Coronary artery (tissue), 2 donors: ENCODE measurements at regions not wholly inside any gene's neighbourhood (a gene's known extent, or its start where the extent isn't known, plus 50 kb on each side); places are given as distances from the start of the nearest gene placed in this dataset.

Experiments used
- DNase-seq: peaks from one replicate; pipeline ENCODE4 v3.0.0-alpha.2; 2017; ENCODE audit warnings: low spot score
- H3K27ac ChIP-seq, 2 donors: fragments of 200-600 bp; sonication (generic); one replicate each; pipeline ENCODE4 v1.5.1; 2016 to 2019
- H3K4me3 ChIP-seq: fragments of 200-600 bp; sonication (generic); 2 replicates; pipeline ENCODE4 v1.5.1; 2016; ENCODE audit warnings: mild to moderate bottlenecking, moderate library complexity
- CTCF ChIP-seq: fragments of 200-600 bp; sonication (generic); IDR thresholded peaks from one replicate; pipeline ENCODE4 v1.5.1; 2019; ENCODE audit warnings: antibody characterized with exemption

DNA sequence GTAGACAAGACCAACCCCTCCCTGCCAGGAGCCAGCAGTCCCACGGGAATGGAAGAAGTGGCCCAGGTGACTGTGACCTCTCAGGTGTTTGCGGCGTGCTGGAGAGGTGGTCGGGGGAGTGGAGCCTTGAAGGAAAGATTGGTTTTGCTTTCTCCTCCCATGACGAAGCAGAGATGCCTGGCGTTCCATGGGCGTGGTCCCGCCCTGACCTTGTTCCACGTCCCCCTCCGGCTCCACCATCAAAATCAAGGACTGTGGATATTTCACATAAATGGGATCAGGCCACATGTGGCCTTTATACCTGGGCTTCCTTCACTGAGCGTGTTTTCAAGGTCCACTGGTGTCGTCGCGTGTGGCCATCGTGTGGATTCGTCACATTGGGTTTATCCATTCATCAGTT is 270.6 kb upstream of the TNRC6C start:
- DNase-seq = peak; percentile 33
- H3K27ac ChIP-seq = no peak overlapping the region
- no peak overlapping the region for H3K4me3 ChIP-seq
- no peak for TF ChIP-seq CTCF

DNA sequence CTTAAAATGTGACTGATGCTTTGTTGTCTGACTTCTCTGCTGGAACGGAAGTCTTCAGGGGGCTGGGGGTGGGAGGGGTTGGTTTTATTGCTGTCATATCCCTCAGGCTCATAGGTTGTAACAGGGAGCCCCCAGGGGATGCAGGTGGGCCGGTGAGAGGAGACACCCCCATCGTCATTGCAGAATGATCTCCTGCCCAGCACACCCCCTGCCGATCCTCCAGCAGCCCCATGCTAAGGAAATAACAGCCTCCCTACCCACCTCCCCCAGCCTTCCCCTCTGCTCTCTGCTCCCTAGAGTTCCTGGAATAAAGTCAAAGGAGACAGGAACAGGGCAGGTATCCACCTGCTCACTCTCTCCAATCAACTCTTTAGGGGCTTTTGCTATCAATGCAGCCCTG is 270.1 kb upstream of the TNRC6C start:
- DNase-seq = peak; percentile 22
- H3K4me3 ChIP-seq = no peak overlapping the region
- TF ChIP-seq CTCF = no peak
- H3K27ac ChIP-seq = no peak overlapping the region

DNA sequence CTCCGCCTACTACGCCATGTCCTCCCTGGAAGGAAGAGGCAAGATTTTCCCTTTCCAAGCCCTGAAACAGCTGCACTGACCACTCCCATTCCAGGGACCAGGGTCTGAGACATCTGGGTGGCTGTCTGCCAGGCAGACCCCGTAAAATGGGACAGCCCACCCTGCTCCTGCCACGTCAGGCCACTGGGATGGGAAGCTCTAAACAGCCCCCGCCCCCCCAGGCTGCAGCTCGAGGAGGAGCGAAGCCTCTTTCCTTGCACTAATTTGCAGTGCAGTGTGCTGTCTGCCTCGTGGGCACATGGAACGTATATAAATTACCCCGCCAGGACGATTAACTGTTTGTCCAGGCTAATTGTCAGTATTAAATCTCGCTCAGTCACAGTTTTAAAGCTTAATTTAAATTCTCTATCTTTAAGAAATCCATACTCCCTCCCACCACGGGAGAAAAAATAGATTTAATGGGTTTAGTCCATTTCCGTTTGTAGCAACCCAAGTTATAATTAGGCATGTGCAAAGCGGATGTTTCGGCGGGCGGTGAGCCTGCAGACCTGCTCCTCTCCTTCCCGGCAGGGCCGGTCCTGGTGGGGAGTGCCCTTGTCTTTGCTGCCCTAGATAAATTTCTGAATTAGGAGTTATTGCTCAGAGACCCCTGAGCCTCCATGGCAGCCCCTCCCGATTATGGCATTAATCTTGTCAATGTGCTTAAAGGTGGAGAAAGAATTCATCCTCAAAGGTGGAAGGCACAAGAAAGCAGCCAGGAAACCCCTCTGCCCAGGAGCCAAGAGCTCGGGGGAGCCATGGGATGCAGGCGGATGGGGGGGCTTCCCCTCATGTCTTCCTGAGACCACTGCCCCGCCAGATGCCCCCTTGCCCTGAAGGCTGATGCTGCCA is 268.0 kb upstream of the TNRC6C start:
- peak; percentile 53 for DNase-seq
- Histone ChIP-seq H3K4me3 (peak overlapping the region; percentile 52), H3K27ac (no peak overlapping the region)
- no peak for TF ChIP-seq CTCF

GRCh38 chr17:77691216-77692085 is 267.1 kb upstream of the TNRC6C start:
- H3K4me3 ChIP-seq = no peak overlapping the region
- TF ChIP-seq CTCF = no peak
- no peak overlapping the region for H3K27ac ChIP-seq
- peak; percentile 69 for DNase-seq

DNA sequence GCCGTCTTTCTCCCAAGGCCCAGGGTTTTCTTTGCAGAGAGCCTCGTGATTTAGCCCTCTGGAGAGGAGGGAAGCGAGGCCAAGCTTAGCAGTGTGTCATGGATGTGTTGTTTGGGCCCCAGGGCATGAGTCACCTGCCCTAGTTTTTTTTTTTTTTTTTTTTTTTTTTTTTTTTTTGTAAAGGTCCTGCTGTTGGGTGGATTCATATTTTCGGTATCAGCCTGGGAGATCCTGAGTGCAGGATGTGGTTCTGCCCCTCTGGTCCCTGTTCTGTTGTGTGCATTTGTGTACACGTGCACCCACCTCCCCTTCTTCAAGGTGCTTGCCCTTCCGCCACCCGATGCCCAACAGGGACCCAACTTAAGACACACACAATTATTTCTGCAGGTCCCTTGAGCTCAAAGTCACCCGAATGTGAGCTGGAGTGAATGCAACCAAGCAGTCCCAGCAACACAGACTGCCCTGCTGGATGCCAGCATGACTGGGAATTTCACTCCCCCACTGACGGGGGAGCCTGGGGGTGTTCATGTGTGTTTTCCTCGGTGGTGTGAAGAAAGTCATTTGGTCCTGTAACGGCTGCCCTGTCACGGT is 265.8 kb upstream of the TNRC6C start:
- no peak overlapping the region for H3K27ac ChIP-seq
- peak; percentile 55 for DNase-seq
- TF ChIP-seq CTCF = no peak

GRCh38 chr17:77693301-77693700 is 265.2 kb upstream of the TNRC6C start:
- DNase-seq = peak; percentile 55
- TF ChIP-seq CTCF = no peak
- H3K4me3 ChIP-seq = no peak overlapping the region
- no peak overlapping the region for H3K27ac ChIP-seq

More for the DNA sequence above, 265.8 kb upstream of the TNRC6C start:
- no peak overlapping the region for H3K4me3 ChIP-seq
